ENCODE measurements at regions not wholly inside any gene's neighbourhood (a gene's known extent, or its start where the extent isn't known, plus 50 kb on each side); places are given as distances from the start of the nearest gene placed in this dataset.

DNA sequence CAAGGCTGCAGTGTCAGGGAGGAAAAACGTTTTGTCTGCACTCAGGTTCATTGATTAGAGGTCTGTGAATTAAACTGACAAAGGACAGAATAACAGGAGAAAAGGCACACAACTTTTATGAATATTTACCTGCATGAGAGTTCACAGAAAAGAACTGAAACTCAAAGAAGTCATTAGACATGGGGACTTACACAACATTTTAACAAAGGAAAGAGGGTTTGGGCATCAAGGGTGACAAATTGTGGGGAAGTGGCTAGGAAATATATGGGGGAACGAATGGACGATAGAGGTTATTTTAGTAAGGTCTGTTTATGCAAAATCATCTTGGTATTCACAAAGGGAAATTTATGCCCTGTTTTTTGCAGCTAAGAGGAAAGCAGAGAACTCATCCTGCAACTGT is 65.6 kb upstream of the C15orf39 start:
- TF ChIP-seq, protein P1, sequence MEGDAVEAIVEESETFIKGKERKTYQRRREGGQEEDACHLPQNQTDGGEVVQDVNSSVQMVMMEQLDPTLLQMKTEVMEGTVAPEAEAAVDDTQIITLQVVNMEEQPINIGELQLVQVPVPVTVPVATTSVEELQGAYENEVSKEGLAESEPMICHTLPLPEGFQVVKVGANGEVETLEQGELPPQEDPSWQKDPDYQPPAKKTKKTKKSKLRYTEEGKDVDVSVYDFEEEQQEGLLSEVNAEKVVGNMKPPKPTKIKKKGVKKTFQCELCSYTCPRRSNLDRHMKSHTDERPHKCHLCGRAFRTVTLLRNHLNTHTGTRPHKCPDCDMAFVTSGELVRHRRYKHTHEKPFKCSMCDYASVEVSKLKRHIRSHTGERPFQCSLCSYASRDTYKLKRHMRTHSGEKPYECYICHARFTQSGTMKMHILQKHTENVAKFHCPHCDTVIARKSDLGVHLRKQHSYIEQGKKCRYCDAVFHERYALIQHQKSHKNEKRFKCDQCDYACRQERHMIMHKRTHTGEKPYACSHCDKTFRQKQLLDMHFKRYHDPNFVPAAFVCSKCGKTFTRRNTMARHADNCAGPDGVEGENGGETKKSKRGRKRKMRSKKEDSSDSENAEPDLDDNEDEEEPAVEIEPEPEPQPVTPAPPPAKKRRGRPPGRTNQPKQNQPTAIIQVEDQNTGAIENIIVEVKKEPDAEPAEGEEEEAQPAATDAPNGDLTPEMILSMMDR (conservative IDR thresholded peaks at IDR 0.05 in 1 of 2, IDR thresholded peaks at IDR 0.05 in 1 of 2; ENCODE audit: extremely low read depth in 1 of 2, insufficient read depth in 1 of 2, low read depth in 1 of 2, low read length in 2 of 2), result no peak
- no peak for TF ChIP-seq EZH2 (IDR thresholded peaks at IDR 0.05; ENCODE audit: borderline replicate concordance, low read length)
